Stimulated activated CD4-positive, alpha-beta T cell treated with anti-CD3 and anti-CD28 coated beads, Interleukin-4, amount 100 ng/mL, for 24 hours (primary cell): ENCODE measurements at regions not wholly inside any gene's neighbourhood (a gene's known extent, or its start where the extent isn't known, plus 50 kb on each side); places are given as distances from the start of the nearest gene placed in this dataset.
"Not testable (repeated sequence)": the region's sequence is repeated elsewhere in the genome, so short reads cannot be mapped to it uniquely, and the experiment has no call there.

Source experiments
- DNase-seq: peaks from one replicate; pipeline ENCODE4 v3.0.0-alpha.2; 2020

DNA sequence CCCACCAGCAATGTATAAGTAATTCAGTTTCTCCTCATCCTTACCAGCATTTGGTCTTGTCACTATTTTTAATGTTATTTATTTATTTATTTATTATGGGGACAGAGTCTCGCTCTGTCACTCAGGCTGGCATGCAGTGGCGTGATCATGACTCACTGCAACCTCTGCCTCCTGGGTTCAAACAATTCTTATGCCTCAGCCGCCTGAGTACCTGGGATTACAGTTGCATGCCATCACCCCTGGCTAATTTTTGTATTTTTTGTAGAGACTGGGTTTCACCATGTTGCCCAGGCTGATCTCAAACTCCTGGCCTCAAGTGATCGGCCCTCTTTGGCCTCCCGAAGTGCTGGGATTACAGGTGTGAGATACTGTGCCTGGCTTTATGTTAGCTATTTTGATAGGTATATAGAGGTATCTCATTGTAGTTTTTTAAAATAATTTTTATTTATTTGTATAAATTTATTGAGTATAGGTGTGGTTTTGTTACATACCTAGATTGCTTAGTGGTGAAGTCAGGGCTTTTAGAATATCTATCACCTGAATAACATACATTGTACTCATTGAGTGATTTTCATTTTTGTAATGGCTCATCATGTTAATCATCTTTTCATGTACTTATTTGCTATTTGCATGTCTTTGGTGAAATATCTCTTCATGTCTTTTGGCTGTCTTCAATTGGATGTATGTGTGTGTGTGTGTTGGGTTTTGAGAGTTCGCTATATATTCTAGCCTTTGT, 53.3 kb downstream of the TANC2 start:
- no peak for DNase-seq

DNA sequence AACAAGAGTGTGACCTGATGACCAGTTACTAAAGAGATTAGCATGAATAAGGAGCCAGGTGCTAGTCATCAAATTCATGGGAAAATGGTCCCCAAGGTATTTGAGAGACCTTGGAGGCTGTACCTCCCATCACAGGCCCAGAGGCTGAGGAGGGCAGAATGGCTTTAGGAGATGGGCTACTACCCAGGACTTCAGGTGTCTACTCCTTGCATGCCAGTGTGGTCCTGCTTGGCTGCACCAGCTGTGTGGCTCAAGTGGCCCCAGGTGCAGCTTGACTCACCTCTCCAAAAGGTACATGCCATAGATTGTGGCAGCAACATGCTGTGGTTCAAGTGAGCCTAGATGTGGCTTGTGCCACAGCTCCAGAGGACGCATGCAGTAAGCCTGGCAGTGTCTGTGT, 56.5 kb downstream of the TANC2 start:
- no peak for DNase-seq

DNA sequence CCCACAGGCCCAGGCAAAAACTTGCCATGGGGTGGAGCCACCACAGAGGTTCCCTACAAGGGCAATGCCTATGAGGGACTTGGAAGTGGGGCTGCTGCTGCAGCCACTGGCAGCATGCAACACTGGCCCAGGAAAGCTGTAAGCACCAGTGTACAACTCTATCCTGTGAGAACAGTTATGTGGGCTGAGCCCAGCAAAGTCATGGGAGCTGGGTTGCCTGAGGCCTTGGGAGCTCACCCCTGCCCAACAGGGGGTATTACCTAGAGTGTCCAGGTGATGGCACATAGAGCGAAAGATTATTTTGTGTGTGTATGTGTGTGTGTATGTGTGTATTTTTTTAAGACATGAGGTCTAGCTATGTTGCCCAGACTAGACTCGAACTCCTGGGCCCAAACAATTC, 57.0 kb downstream of the TANC2 start:
- no peak for DNase-seq

DNA sequence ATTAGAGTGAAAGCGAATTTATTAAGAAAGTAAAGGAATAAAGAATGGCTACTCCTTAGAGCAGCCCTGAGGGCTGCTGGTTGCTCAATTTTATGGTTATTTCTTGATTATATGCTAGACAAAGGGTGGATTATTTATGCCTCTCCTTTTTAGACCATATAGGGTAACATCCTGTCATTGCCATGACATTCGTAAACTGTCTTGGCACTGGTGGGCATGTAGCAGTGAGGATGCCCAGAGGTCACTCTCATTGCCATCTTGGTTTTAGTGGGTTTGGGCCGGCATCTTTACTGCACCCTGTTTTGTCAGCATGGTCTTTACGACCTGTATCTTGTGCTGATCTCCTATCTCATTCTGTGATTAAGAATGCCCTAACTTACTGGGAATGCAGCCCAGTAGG, 58.2 kb downstream of the TANC2 start:
- no peak for DNase-seq

DNA sequence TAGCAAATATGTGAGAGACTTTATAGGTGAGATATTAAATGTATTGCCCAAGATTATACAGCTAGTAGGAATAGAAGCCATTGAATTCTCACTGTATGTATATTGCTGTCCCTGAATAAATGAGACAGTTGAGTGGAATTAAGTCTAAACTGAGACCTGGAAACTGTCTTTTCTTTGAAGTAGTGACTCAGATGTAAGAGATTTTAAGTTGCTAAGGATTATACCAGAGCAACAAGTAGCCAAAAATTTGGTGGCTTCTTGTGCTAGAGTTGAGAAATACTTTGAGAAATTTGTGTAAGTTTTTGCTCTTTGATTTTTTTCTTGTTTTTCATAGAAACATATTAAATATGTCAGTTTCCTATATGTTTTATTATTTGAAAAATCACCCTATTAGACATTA, 58.7 kb downstream of the TANC2 start:
- DNase-seq, result no peak

DNA sequence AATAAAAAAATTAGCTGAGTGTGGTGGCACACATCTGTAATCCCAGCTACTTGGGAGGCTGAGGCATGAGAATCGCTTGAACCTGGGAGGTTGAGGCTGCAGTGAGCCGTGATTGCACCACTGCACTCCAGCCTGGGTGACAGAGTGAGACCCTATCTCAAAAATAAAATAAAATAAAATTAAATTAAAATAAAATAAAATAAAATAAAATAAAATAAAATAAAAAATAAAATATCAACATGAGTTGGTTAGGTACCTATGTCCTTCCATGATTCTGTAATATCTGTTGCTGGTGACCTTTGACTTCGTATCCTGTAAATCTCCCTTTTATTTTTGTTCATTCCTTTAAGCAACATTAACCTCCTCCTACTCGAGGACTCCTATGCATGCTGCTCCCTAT, 59.6 kb downstream of the TANC2 start:
- not testable (repeated sequence) for DNase-seq

DNA sequence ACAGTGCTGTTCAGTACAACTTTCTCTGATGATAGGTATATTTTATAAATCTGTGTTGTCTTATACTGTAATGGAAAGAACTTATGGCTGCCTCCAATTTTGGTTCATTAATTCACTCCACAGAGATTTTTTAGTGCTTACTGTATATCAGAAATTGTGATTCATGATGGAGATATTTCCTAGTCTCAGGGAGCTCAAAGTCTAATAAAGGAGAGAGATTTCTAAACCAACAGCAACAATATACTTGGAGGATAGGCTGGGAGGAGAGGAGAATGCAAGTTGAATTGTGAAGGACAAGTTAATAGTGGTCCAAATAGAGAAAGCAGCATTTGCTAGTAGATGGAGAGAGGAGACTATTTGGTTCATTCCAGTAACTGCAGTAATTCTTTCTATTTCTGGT, 63.5 kb downstream of the TANC2 start:
- no peak for DNase-seq

DNA sequence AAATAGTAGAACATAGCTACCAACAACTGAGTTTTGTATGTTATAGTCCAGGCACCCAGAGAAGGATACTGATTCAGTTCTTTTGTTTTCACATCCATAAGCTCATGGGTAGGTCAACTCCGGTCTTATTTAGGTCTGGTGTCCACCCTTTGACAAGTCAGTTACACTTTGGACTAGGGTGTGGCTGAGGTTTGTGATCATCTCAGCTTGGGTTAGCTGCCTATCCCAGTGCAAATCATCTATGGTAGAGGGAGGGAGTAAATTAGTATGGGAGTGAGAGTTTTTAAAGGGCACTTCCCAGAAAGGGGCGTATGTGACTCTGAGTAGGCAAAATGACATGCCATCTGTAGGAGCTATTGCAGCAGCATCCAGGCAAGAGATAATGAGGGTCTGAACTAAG, 66.1 kb downstream of the TANC2 start:
- DNase-seq, result no peak

DNA sequence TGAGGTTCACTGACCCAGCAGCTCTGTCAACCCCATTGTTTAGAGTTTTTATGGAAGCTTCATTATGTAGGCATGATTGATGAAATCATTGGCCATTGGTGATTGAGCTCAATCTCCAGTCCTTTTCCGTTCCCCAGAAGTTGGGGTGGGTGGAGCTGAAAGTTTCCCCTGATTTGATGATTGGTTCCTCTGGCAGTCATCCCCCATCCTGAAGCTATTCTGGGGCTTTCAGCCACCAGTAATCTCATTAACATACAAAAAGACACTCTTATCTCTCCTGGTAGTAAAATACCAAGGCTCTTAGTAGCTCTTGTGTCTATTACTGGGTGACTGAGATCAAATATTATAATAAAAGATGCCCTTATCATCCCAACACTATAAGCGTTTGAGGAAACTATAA, 67.1 kb downstream of the TANC2 start:
- DNase-seq, result no peak

DNA sequence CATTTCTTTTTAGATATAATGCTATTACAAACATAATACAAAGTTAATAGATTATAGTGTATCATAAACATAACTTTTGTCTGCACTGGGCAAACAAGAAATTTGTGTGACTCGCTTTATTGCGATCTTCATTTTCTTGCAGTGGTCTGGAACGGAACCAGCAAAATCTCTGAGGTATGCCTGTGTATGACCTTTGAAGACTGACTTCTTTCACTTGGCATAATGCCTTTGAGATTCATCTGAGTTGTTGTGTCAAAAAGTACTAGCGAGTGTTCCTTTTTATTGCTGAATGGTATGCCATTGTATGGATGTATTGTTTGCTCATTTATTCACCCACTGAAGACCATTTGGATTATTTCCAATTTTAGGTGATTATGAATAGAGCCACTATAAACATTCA, 69.2 kb downstream of the TANC2 start:
- no peak for DNase-seq

DNA sequence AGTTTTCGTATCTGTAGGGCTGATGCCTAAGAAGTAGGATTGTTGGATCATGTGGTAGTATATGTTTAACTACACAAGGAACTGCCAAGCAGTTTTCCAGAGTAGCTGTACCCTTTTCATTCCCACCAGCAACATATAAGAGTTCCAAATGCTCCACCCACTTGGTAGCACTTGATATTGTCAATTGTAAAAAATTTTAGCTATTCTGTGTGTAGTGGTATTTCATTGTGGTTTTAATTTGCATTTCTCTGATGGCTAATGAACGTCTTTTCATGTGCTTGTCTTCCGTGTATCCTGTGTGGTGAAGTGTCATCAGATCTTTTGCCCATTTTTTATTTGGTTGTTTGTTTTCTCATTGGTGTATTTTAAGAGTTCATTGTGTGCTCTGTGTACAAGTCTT, 69.7 kb downstream of the TANC2 start:
- no peak for DNase-seq

DNA sequence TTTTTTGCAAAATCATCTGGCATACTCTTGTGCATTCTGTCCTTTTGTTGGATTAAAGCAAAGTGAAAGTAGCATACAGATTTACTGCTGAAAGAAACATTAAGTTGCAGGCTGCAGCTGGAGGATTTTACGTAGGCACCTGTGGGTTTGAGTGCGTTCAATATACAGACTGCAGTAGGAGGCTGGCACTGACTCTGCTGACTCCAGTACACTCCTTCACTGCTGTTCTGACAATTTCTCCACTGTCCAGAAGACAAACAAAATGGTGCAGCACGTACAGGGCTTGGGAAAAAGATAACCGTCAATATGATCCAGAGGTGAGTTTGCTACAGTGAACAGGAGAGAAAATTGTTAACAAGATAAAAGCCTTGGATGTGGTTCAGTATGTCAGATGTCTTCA, 73.3 kb downstream of the TANC2 start:
- DNase-seq, result no peak

DNA sequence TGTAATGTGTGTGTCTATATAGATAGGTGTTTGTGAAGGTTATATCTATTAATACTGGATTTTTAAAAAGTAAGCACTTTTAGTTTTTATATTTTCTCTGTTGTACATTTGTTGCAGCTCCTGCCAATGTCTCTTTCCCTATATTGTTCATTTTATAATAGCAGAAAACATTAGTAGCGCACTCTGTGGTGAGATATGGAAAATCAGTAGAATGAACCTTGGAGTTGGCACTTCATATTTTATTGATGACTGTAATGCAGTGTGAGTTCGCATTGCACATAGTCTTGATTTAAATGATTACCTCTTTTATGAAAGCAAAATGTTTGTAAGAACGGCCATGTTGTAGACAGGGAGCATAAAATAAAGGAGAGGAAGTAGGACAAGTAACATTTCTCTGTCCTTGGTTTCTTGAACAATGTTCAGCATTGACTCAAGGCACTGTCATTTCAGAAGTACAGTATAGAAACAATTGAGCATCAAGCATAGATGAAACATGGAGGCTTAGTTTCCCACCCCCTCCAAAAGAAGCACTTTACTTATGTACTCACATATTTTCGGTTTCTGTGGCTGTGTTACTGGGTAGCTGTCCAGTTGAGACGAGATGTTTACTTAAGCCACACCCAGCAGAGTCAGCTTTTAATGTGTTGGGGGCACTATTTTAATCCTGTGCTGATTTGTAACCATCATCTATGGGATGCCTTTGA, 74.0 kb downstream of the TANC2 start:
- DNase-seq, result no peak

DNA sequence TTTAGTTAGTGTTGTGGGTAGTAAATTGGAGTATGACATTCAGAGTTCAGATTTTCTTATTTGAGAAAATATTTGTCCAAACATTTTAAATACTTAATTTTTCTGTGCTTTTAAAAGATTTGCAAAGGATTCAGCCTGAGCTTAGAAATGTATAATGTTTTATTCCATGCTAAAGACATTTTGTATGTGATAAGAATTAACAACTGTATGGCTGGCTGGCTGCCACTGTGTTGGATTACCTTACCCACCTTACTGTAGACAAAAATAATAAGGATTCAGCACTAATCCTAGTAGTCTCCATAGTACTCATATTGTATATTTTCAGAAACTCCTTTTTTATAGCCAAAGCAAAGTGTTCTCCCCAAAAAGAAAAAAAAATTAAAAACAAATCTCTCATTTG, 74.8 kb downstream of the TANC2 start:
- DNase-seq, result no peak

DNA sequence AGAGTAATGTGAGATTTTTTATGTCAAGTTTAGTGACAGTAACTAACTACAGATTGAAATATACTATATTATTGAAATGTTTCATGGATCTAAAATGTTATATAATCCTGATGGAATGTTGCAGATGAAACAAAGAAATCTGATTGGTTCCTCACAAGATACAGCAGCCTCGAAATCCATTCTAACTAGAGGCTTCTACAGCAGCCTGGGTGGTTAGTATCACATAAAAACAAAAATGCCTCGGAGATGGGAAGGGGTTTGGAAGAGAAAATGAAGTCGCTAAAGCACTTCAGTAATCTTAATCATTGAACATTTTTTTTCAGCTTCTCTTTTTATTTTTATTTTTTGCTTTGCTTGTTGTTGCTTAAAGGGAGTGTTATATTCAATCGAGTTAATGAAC, 75.2 kb downstream of the TANC2 start:
- no peak for DNase-seq

DNA sequence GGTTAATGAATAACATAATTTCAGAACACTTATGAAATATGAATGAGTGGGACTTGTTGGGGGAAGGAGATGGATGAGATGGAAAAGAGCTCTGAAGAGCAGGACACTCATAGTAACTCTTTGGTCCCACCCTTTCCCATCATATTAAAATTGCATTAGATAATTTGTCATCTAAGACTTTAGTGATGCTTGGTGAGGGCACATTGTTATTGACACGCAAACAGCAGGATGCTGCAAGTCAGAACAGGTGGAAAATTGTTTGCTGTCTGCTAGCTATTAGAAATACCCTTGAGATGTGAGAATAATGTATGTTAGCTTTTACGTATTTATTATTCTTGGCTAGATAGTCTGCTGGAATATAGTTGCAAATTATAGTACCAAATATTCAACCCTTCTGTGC, 75.7 kb downstream of the TANC2 start:
- DNase-seq, result no peak

DNA sequence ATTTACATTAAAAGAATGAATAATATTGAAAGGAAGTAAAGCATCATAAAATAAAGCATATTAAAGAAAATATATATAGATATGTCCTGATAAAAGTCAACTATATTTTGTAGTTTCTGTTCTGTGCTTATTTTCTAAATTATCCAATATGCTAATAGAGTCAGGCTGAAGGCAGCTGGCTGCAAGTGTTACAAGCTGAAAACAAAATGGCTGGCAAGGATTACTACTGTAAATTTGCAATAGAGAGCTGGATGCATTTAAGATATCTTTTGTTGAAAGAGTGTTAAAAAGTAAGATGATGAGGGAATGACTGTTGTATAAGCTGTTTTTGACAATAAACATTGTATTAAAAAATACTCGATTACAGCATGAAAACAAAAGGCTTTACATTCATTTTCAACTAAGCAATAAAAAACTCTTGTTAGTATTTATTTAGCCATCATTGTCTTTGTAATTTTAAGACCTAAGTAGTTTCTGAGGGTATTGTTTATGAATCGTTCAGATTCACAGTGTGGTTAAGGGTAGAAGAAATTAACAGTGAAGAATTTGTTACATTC, 76.3 kb downstream of the TANC2 start:
- no peak for DNase-seq

DNA sequence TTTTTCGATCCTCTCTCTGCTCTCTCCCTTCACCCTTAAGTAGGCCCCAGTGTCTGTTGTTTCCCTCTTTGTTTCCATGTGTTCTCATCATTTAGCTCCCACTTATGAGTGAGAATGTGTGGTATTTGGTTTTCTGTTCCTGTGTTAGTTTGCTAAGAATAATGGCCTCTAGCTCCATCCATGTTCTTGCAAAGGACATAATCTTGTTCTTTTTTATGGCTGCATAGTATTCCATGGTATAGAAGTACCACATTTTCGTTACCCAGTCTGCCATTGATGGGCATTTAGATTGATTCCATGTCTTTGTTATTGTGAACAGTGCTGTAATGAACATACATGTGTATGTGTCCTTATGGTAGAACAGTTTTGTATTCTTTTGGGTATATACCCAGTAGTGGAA, 91.5 kb downstream of the TANC2 start:
- DNase-seq, result not testable (repeated sequence)

DNA sequence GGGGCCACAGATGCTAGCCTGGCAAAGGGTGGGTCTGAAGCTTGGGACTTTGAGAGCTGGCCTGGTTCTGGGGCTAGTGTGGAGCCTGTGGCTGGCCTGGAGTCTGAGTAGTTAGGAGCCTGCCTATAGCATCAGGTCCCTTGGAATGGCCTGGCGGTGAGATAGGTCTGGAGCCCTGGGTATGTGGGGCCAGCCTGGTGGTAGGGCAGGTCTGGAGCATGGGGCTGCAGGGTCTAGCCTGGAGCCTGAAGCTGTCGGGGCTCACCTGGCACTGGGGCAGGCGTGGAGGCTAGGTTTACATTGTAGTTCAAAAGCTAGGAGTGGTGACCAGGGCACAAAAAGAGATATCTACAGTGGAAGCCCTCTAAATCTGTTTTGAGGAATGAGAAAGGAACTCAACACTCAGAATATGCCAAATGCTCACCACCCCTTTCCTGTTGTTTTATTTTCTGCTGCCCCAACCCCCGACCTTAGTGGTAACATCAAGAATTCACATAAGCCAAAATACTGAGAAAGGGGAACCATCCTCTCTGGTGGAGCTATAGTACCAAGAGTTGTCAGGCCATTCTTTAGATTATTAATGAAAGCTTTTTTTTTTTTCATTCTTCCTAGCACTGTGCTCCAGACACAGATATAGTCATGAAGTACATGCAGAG, 100.3 kb downstream of the TANC2 start:
- DNase-seq, result no peak

DNA sequence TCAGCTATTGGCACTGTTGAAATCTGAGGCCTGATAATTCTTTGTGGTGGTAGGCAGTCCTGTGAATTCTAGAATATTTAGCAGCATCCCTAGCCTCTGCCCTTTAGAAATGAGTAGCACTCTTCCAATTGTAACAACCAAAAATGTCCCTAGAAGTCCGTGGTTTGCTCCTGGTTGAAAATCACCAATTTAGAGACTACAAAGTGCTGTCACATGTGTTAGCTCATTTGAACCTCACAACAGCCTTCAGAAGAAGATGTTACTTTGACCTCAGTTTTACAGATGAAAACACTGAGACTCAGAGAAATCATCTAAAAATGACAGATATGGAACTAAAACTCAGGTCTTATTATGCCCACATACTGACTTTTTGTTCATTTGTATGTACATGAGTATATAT, 103.2 kb downstream of the TANC2 start:
- no peak for DNase-seq

DNA sequence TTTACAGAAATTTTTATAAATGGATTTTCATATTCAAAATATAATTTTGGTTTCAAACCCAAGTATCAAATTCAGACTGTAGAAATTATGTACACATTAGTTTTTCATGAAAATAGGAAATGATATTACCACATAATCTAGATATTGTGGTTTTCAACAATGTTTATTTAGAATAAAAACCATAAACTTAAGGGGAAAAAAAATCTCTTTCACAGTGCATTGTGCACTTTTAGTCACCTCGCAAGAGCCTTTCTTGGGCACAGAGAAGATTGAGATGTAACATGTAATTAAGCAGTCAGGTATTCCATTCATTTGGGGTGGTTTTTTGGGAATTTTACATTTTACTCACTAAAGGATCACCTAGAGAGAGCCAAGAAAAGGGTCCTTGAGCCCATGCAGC, 104.0 kb downstream of the TANC2 start:
- DNase-seq, result no peak

DNA sequence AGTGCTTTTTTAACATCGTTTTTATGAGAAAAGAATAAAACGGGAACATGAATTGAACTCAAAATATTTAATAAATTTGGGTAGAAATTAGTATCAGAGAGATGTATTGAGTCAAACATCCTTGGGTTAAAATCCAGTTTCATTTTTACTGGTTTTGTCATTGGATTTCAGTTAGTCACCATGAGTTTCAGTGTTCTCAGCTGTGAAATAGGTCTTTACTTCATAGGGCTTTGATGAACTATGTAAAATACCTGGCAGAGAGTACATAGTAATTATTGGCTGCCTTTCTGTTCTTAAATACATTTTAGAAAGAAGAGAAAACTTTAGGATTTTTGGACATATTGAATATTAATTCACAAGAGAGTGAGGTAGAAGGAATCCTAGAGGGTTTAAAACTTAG, 105.8 kb downstream of the TANC2 start:
- DNase-seq, result no peak

DNA sequence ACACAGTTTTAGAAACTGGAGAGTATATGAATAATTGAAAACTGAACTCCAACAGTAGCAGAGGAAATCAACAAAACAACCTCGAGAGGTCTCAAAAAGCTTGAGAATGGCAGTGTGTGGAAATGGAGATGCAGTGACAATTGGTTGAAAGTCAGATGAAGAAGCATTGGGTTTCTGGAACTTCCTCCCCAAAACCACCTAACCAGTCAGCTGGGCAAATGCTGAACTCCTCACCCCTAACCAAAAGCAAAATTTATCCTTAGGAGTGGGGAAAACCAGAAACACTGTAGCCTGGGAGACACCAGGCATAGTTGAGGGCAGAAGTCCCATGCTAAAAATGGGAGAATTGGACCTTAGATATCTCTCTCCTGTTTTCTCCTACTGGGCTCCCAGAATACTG, 109.9 kb downstream of the TANC2 start:
- no peak for DNase-seq

DNA sequence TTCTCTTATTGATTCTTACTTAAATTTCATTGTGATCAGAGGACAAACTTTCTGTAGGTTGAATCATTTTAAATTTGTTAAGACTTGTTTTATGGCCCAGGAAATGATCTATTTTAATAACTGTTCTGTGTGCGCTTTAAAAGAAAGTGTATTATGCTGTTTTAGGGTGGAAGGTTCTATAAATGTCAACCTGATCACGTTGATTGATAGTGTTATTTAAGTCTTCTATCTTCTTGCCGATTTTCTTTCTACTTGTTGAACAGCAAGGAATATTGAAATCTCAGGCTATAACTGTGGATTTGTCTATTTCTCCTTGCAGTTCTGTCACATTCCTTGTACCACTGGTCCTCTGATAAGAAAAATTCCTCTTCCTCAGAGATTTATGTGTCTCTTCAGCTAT, 112.7 kb downstream of the TANC2 start:
- no peak for DNase-seq
